ENCODE measurements at regions not wholly inside any gene's neighbourhood (a gene's known extent, or its start where the extent isn't known, plus 50 kb on each side); places are given as distances from the start of the nearest gene placed in this dataset.

- no peak for DNase-seq
Measured at GRCh38 chr2:81238462-81238861, 933.9 kb upstream of the LRRTM1 start.

GRCh38 chr2:81235601-81236000 is 931.0 kb upstream of the LRRTM1 start:
- no peak for DNase-seq

- no peak for DNase-seq
Measured at GRCh38 chr2:81234711-81235110, 930.2 kb upstream of the LRRTM1 start.

GRCh38 chr2:81225756-81226155 is 921.2 kb upstream of the LRRTM1 start:
- DNase-seq, result no peak

GRCh38 chr2:81213598-81213997 is 909.0 kb upstream of the LRRTM1 start:
- no peak for DNase-seq

- no peak for DNase-seq
Measured at GRCh38 chr2:81206216-81206615, 901.7 kb upstream of the LRRTM1 start.

- no peak for DNase-seq
Measured at GRCh38 chr2:81196933-81197628, 892.5 kb upstream of the LRRTM1 start.

- DNase-seq, result no peak
Measured at GRCh38 chr2:81196383-81196851, 891.9 kb upstream of the LRRTM1 start.

GRCh38 chr2:81195774-81196382 is 891.3 kb upstream of the LRRTM1 start:
- DNase-seq, result no peak

- DNase-seq, result no peak
Measured at GRCh38 chr2:81195017-81195773, 890.6 kb upstream of the LRRTM1 start.

- no peak for DNase-seq
Measured at GRCh38 chr2:81194581-81194980, 890.0 kb upstream of the LRRTM1 start.

- no peak for DNase-seq
Measured at GRCh38 chr2:81194176-81194575, 889.6 kb upstream of the LRRTM1 start.

- DNase-seq, result no peak
Measured at GRCh38 chr2:81181845-81182244, 877.3 kb upstream of the LRRTM1 start.

GRCh38 chr2:81171447-81171846 is 866.9 kb upstream of the LRRTM1 start:
- DNase-seq, result no peak

GRCh38 chr2:81163583-81163982 is 859.0 kb upstream of the LRRTM1 start:
- DNase-seq, result no peak

- no peak for DNase-seq
Measured at GRCh38 chr2:81158505-81158904, 854.0 kb upstream of the LRRTM1 start.

- DNase-seq, result no peak
Measured at GRCh38 chr2:81148323-81148722, 843.8 kb upstream of the LRRTM1 start.

GRCh38 chr2:81136296-81136695 is 831.7 kb upstream of the LRRTM1 start:
- DNase-seq, result no peak

- DNase-seq, result no peak
Measured at GRCh38 chr2:81097361-81097760, 792.8 kb upstream of the LRRTM1 start.

GRCh38 chr2:81093031-81093430 is 788.5 kb upstream of the LRRTM1 start:
- no peak for DNase-seq

- no peak for DNase-seq
Measured at GRCh38 chr2:81087646-81088045, 783.1 kb upstream of the LRRTM1 start.

- no peak for DNase-seq
Measured at GRCh38 chr2:81084101-81084500, 779.5 kb upstream of the LRRTM1 start.

GRCh38 chr2:81078631-81079030 is 774.1 kb upstream of the LRRTM1 start:
- no peak for DNase-seq

GRCh38 chr2:81078102-81078501 is 773.5 kb upstream of the LRRTM1 start:
- DNase-seq, result no peak

All from stimulated activated CD4-positive, alpha-beta T cell treated with anti-CD3 and anti-CD28 coated beads, Interleukin-2, amount 100 ng/mL, for 48 hours (primary cell).